Lower lobe of right lung (tissue), 2 donors: ENCODE measurements at regions not wholly inside any gene's neighbourhood (a gene's known extent, or its start where the extent isn't known, plus 50 kb on each side); places are given as distances from the start of the nearest gene placed in this dataset.

ENCODE experiments used
- ATAC-seq, 2 donors: fragments of 200-7000 bp; cut with Tn5 transposase; one replicate each; pipeline ENCODE4 v1.9.1; 2020 to 2022; ENCODE audit warnings: mild to moderate bottlenecking in 2 of 2, moderate library complexity in 2 of 2
- DNase-seq: peaks from one replicate; pipeline ENCODE4 v3.0.0-alpha.2; 2020
- H3K27ac ChIP-seq: fragments of 200-600 bp; one replicate; pipeline ENCODE4 v1.8.0; 2022
- H3K27me3 ChIP-seq: fragments of 200-600 bp; one replicate; pipeline ENCODE4 v1.8.0; 2022; ENCODE audit warnings: low read depth
- H3K36me3 ChIP-seq: fragments of 200-600 bp; one replicate; pipeline ENCODE4 v1.8.0; 2022; ENCODE audit warnings: mild to moderate bottlenecking
- H3K4me1 ChIP-seq: fragments of 200-600 bp; one replicate; pipeline ENCODE4 v1.8.0; 2022
- H3K4me3 ChIP-seq: fragments of 200-600 bp; one replicate; pipeline ENCODE4 v1.8.0; 2022; ENCODE audit warnings: mild to moderate bottlenecking
- H3K9me3 ChIP-seq: fragments of 200-600 bp; one replicate; pipeline ENCODE4 v1.8.0; 2022
- intact Hi-C: fragments of 100-400 bp; cut with DNase I; formaldehyde crosslinking; loops from one replicate; pipeline ENCODE4 v1.11.0; 2022
- TF ChIP-seq, protein P1 (sequence below): fragments of 200-600 bp; IDR thresholded peaks from one replicate; pipeline ENCODE4 v1.8.0; 2022; ENCODE audit warnings: antibody characterized with exemption, mild to moderate bottlenecking
- donor health status: DM: no; HTN: yes; CAD: no; lungs with severe emphysema.

- Histone ChIP-seq H3K27ac (no peak overlapping the region), H3K4me3 (no peak overlapping the region), H3K4me1 (no peaks in the 10 kb centered on the region), H3K27me3 (no peaks in the 10 kb centered on the region), H3K9me3 (no peaks in the 10 kb centered on the region), H3K36me3 (no peaks in the 10 kb centered on the region)
- ATAC-seq (peak in 1 of 2 donors; percentile 35), DNase-seq (no peak)
- intact Hi-C loops = no loop called here
- TF ChIP-seq, protein P1, sequence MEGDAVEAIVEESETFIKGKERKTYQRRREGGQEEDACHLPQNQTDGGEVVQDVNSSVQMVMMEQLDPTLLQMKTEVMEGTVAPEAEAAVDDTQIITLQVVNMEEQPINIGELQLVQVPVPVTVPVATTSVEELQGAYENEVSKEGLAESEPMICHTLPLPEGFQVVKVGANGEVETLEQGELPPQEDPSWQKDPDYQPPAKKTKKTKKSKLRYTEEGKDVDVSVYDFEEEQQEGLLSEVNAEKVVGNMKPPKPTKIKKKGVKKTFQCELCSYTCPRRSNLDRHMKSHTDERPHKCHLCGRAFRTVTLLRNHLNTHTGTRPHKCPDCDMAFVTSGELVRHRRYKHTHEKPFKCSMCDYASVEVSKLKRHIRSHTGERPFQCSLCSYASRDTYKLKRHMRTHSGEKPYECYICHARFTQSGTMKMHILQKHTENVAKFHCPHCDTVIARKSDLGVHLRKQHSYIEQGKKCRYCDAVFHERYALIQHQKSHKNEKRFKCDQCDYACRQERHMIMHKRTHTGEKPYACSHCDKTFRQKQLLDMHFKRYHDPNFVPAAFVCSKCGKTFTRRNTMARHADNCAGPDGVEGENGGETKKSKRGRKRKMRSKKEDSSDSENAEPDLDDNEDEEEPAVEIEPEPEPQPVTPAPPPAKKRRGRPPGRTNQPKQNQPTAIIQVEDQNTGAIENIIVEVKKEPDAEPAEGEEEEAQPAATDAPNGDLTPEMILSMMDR = no peak
Measured at GRCh38 chr4:35541146-35541887, 703.0 kb downstream of the ARAP2 start.

GRCh38 chr4:35541888-35542213 lies 702.5 kb downstream of the ARAP2 start:
- Histone ChIP-seq H3K9me3 (no peaks in the 10 kb centered on the region), H3K4me1 (no peaks in the 10 kb centered on the region), H3K27me3 (no peaks in the 10 kb centered on the region), H3K4me3 (no peak overlapping the region), H3K36me3 (no peaks in the 10 kb centered on the region), H3K27ac (no peak overlapping the region)
- ATAC-seq (no peak), DNase-seq (no peak)
- TF ChIP-seq, protein P1 = no peak
- intact Hi-C loops = no loop called here

DNA sequence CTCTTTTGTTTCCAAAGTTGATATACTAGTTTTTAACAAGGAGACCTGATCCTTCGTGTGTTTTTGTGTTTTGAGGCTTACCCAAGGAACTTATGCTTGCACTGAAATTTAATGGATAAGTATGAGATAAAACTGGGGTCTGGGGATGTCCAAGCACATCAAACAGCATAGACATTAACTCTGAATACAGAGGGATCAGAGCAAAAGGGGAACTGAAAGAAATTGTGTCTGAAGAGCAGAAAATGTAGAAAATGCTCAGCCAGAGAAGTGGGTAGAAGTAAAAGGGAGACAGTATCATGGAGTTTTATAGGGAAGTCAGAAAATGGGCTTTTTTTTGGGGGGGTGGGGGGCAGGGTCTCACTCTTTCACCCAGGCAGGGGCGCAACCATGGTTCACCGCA lies 695.4 kb downstream of the ARAP2 start:
- H3K36me3 ChIP-seq = no peaks in the 10 kb centered on the region
- DNase-seq (no peak), ATAC-seq (no peak)
- no peaks in the 10 kb centered on the region for H3K9me3 ChIP-seq
- H3K27me3 ChIP-seq = no peaks in the 10 kb centered on the region
- H3K27ac ChIP-seq = no peak overlapping the region
- TF ChIP-seq, protein P1 = no peak
- intact Hi-C loops = no loop called here
- H3K4me1 ChIP-seq = no peaks in the 10 kb centered on the region
- no peak overlapping the region for H3K4me3 ChIP-seq

GRCh38 chr4:35556387-35556786 lies 687.9 kb downstream of the ARAP2 start:
- intact Hi-C loops = no loop called here
- H3K4me3 ChIP-seq = no peak overlapping the region
- no peaks in the 10 kb centered on the region for H3K27me3 ChIP-seq
- H3K9me3 ChIP-seq = no peaks in the 10 kb centered on the region
- DNase-seq = no peak
- no peak for ATAC-seq
- no peak overlapping the region for H3K27ac ChIP-seq
- no peaks in the 10 kb centered on the region for H3K36me3 ChIP-seq
- H3K4me1 ChIP-seq = no peaks in the 10 kb centered on the region
- TF ChIP-seq, protein P1 = no peak

DNA sequence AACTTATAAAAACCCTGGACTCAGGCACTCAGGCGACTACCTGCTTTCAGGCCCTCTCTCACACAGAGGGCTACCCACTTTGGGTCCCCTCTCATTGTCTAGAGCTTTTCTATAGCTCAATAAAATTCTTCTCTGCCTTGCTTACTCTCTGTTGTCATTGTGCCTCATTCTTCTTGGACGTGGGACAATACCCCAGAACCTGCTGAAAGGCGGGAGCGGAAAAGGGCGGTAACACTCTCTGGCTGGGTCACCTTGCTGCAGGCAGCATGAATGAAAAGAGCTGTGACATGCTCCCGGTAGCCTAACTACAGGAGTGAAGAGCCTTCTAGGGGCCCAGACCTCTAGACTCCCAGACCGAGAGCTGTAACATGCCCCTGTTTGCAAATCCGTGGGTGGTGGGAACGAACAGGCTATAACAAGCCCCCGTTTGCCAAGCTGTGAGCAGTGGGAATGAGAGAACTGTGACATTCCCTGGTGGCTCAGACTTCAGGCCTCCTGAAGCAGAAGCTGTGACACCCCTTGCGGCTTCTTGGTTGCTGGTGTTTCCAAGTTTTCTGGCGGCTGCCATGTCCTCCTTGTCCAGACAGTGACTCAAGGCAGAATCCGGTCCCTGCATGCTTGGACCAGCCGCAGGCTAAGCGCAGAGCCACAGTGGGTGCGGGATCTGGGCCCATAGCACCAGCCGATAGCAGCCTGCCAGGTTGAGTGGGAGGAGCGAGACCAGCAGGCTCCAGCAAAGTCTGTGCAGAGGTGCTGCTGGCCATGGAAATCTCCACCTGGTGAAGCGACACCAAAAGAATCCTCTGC lies 684.6 kb downstream of the ARAP2 start:
- H3K27me3 ChIP-seq = no peaks in the 10 kb centered on the region
- H3K36me3 ChIP-seq = no peaks in the 10 kb centered on the region
- TF ChIP-seq, protein P1 = no peak
- no peaks in the 10 kb centered on the region for H3K9me3 ChIP-seq
- no peak overlapping the region for H3K27ac ChIP-seq
- DNase-seq = no peak
- H3K4me1 ChIP-seq = no peaks in the 10 kb centered on the region
- ATAC-seq = peak in 1 of 2 donors; percentile 15
- no peak overlapping the region for H3K4me3 ChIP-seq
- intact Hi-C loops = no loop called here
